ENCODE measurements at regions not wholly inside any gene's neighbourhood (a gene's known extent, or its start where the extent isn't known, plus 50 kb on each side); places are given as distances from the start of the nearest gene placed in this dataset.

DNA sequence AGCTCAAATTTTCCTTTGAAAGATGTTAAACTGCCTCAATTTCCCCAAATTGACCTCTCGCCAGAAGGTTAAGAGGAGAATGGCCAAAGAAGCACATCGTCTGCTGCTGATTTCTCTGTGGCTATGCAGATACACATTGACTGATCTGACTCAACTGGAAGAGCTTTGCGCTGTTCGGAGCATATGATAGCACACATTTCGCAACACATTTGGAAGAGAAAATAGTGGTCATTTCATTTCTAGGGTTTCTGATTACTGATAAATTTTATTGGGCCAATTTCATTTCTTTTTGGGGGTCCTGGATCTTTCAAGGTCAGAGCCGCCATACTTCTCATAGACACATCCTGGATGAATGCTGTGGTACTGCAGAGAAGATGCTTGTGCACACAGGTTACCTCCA, 138.5 kb downstream of the TMEM200C start:
- H3K4me3 ChIP-seq (ENCODE audit: control insufficient read depth, low read depth, low read length), result no peak overlapping the region
- TF ChIP-seq, protein P1, sequence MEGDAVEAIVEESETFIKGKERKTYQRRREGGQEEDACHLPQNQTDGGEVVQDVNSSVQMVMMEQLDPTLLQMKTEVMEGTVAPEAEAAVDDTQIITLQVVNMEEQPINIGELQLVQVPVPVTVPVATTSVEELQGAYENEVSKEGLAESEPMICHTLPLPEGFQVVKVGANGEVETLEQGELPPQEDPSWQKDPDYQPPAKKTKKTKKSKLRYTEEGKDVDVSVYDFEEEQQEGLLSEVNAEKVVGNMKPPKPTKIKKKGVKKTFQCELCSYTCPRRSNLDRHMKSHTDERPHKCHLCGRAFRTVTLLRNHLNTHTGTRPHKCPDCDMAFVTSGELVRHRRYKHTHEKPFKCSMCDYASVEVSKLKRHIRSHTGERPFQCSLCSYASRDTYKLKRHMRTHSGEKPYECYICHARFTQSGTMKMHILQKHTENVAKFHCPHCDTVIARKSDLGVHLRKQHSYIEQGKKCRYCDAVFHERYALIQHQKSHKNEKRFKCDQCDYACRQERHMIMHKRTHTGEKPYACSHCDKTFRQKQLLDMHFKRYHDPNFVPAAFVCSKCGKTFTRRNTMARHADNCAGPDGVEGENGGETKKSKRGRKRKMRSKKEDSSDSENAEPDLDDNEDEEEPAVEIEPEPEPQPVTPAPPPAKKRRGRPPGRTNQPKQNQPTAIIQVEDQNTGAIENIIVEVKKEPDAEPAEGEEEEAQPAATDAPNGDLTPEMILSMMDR (IDR thresholded peaks at IDR 0.05; ENCODE audit: control insufficient read depth, insufficient read depth, low read depth, low read length, missing control alignments), result no peak
- no peak for DNase-seq (ENCODE audit: low read depth)

DNA sequence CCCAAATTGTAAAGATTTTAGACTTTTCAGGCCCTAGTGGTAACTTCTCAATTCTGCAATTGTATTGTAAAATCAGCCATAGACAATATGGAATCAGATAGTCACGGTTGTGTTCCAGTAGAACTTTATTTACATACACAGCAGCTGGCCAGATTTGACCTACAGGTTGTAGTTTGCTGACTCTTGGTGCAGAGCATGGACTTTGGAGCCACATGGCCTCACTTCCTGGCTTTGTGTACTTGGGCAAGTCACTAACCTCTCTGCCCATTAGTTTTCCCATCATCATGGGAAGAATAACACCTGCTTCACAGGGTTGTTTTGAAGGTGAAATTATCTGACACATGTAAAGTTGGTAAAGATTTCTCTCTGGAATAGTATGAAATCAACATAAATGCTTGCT, 147.6 kb downstream of the TMEM200C start:
- H3K4me3 ChIP-seq (ENCODE audit: control insufficient read depth, low read depth, low read length), result no peak overlapping the region
- TF ChIP-seq, protein P1 (IDR thresholded peaks at IDR 0.05; ENCODE audit: control insufficient read depth, insufficient read depth, low read depth, low read length, missing control alignments), result no peak
- no peak for DNase-seq (ENCODE audit: low read depth)

DNA sequence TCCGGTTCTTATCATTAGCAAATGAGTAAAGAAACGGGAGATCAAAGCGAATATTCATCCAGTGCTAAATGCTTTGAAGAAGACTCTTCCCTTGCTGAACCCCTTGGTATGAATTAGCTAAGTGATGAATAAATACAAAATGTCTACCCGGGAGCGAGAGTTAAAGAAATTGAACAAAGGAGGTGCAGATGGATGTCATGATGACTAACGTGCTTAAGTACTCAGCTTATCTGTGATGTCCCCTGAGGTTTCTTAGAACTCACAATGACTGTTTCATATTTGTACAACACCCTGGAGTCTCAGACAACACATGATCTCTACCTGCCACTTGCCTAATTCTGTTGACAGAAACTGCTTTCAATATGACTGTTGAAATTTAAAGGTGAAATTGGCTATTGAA, 148.5 kb downstream of the TMEM200C start:
- DNase-seq (ENCODE audit: low read depth), result no peak
- TF ChIP-seq, protein P1 (IDR thresholded peaks at IDR 0.05; ENCODE audit: control insufficient read depth, insufficient read depth, low read depth, low read length, missing control alignments), result no peak
- no peak overlapping the region for H3K4me3 ChIP-seq (ENCODE audit: control insufficient read depth, low read depth, low read length)

DNA sequence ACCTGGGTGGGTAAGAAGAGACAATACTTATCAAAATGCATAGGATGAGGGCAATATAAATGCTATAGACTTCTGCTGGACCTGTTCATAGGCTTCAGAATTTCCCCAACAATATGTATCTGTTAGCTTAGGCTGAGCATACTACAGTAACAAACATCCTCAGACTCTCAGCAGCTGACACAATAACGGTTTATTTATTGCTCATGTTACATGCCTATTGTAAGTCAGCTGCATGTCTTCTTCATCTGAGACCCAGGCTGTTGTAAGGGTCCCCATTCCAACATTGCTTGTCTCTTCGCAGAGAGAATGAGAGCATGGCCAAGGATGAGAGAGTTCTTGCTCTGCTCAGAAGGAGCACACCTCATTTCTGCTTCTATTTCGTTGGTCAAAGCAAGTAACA, 150.7 kb downstream of the TMEM200C start:
- H3K4me3 ChIP-seq (ENCODE audit: control insufficient read depth, low read depth, low read length), result no peak overlapping the region
- no peak for DNase-seq (ENCODE audit: low read depth)
- TF ChIP-seq, protein P1 (IDR thresholded peaks at IDR 0.05; ENCODE audit: control insufficient read depth, insufficient read depth, low read depth, low read length, missing control alignments), result no peak

DNA sequence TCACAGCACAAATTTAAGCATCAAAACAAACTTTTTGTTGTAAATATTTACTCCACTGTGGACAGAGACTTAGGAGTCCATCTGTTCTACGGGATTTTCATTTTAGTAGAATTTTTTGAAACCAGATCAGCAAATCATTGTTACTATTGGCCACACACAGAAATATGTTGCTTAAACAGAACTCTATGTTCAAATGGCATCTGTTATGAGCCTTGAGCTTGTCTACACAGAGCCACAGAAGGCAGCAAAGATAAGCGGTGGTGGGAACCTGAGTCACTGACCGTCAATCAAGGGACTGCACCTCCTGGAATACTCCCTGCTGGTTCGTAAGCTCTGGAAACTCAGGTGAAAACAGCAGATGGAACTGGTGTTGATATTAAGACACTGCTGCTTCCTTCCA, 156.8 kb downstream of the TMEM200C start:
- DNase-seq (ENCODE audit: low read depth), result no peak
- TF ChIP-seq, protein P1 (IDR thresholded peaks at IDR 0.05; ENCODE audit: control insufficient read depth, insufficient read depth, low read depth, low read length, missing control alignments), result no peak
- H3K4me3 ChIP-seq (ENCODE audit: control insufficient read depth, low read depth, low read length), result no peak overlapping the region

DNA sequence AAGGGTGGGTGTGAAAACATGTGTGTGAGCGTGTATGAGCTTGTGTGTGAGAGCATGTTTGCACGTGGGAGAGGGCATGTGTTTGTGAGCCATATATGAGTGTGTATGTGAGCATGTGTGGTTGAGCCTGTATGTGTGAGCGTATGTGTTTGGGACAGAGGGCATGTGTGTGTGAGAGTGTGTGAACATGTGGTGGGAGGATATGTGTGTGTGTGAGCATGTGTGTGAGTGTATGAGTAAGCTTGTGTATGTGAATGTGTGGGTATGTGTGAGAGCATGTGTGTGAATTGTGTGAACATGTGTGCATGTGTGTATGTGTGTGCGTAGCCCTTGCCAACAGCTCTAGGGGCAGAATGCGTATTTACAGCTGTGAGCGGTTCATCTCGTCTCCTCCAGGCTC, 163.0 kb downstream of the TMEM200C start:
- TF ChIP-seq, protein P1 (IDR thresholded peaks at IDR 0.05; ENCODE audit: control insufficient read depth, insufficient read depth, low read depth, low read length, missing control alignments), result no peak
- DNase-seq (ENCODE audit: low read depth), result no peak
- no peak overlapping the region for H3K4me3 ChIP-seq (ENCODE audit: control insufficient read depth, low read depth, low read length)
